Stimulated activated memory B cell treated with anti-CD40 and anti-IgM and Interleukin-4, amounts not matched to agents 10 μg/mL and 1 μg/mL and 100 μg/mL, for 72 hours (primary cell): ENCODE measurements at regions not wholly inside any gene's neighbourhood (a gene's known extent, or its start where the extent isn't known, plus 50 kb on each side); places are given as distances from the start of the nearest gene placed in this dataset.

ENCODE experiments used
- ATAC-seq: fragments of 150-1000 bp; cut with Tn5 transposase; 2 replicates; pipeline ENCODE4 v1.10.0; 2021
- H3K27ac Mint-ChIP-seq: one replicate; pipeline ENCODE4 v1.8.0; 2022; ENCODE audit warnings: mild to moderate bottlenecking, mixed read lengths
- H3K27me3 Mint-ChIP-seq: one replicate; pipeline ENCODE4 v1.8.0; 2022; ENCODE audit warnings: mixed read lengths
- H3K36me3 Mint-ChIP-seq: one replicate; pipeline ENCODE4 v1.8.0; 2022; ENCODE audit warnings: mixed read lengths
- H3K4me1 Mint-ChIP-seq: one replicate; pipeline ENCODE4 v1.8.0; 2022; ENCODE audit warnings: mixed read lengths
- H3K4me3 Mint-ChIP-seq: one replicate; pipeline ENCODE4 v1.8.0; 2022; ENCODE audit warnings: mild to moderate bottlenecking, moderate library complexity, mixed read lengths
- H3K9me3 Mint-ChIP-seq: one replicate; pipeline ENCODE4 v1.8.0; 2022; ENCODE audit warnings: mixed read lengths

GRCh38 chr5:20370061-20370460, 382.1 kb upstream of the CDH18 start:
- H3K4me1 Mint-ChIP-seq = no peaks in the 10 kb centered on the region
- ATAC-seq = no peak
- H3K9me3 Mint-ChIP-seq = peaks cover 3% of the 10 kb centered on the region
- no peaks in the 10 kb centered on the region for H3K36me3 Mint-ChIP-seq
- no peak overlapping the region for H3K4me3 Mint-ChIP-seq
- no peaks in the 10 kb centered on the region for H3K27me3 Mint-ChIP-seq
- H3K27ac Mint-ChIP-seq = no peak overlapping the region

- peaks cover 3% of the 10 kb centered on the region for H3K9me3 Mint-ChIP-seq
- H3K4me1 Mint-ChIP-seq = no peaks in the 10 kb centered on the region
- H3K36me3 Mint-ChIP-seq = no peaks in the 10 kb centered on the region
- H3K4me3 Mint-ChIP-seq = no peak overlapping the region
- no peaks in the 10 kb centered on the region for H3K27me3 Mint-ChIP-seq
- no peak for ATAC-seq
- no peak overlapping the region for H3K27ac Mint-ChIP-seq
Observed at GRCh38 chr5:20369518-20369885, 381.5 kb upstream of the CDH18 start.

- no peaks in the 10 kb centered on the region for H3K4me1 Mint-ChIP-seq
- H3K36me3 Mint-ChIP-seq = no peaks in the 10 kb centered on the region
- no peak for ATAC-seq
- H3K9me3 Mint-ChIP-seq = peaks cover 3% of the 10 kb centered on the region
- H3K27ac Mint-ChIP-seq = no peak overlapping the region
- no peaks in the 10 kb centered on the region for H3K27me3 Mint-ChIP-seq
- H3K4me3 Mint-ChIP-seq = no peak overlapping the region
Observed at GRCh38 chr5:20368571-20369517, 380.8 kb upstream of the CDH18 start.

- H3K4me3 Mint-ChIP-seq = no peak overlapping the region
- no peaks in the 10 kb centered on the region for H3K4me1 Mint-ChIP-seq
Observed at GRCh38 chr5:20367178-20367577, 379.2 kb upstream of the CDH18 start.

GRCh38 chr5:20360263-20360662, 372.3 kb upstream of the CDH18 start:
- no peaks in the 10 kb centered on the region for H3K4me1 Mint-ChIP-seq
- no peaks in the 10 kb centered on the region for H3K36me3 Mint-ChIP-seq
- no peak for ATAC-seq
- no peak overlapping the region for H3K4me3 Mint-ChIP-seq
- peaks cover 5% of the 10 kb centered on the region for H3K9me3 Mint-ChIP-seq
- no peaks in the 10 kb centered on the region for H3K27me3 Mint-ChIP-seq
- no peak overlapping the region for H3K27ac Mint-ChIP-seq

More at GRCh38 chr5:20367178-20367577, 379.2 kb upstream of the CDH18 start:
- peaks cover 3% of the 10 kb centered on the region for H3K9me3 Mint-ChIP-seq
- no peaks in the 10 kb centered on the region for H3K36me3 Mint-ChIP-seq
- H3K27ac Mint-ChIP-seq = no peak overlapping the region
- no peaks in the 10 kb centered on the region for H3K27me3 Mint-ChIP-seq
- no peak for ATAC-seq

GRCh38 chr5:20359377-20359776, 371.4 kb upstream of the CDH18 start:
- H3K4me3 Mint-ChIP-seq = no peak overlapping the region
- no peaks in the 10 kb centered on the region for H3K27me3 Mint-ChIP-seq
- H3K27ac Mint-ChIP-seq = no peak overlapping the region
- H3K36me3 Mint-ChIP-seq = no peaks in the 10 kb centered on the region
- no peak for ATAC-seq
- H3K4me1 Mint-ChIP-seq = no peaks in the 10 kb centered on the region
- peaks cover 5% of the 10 kb centered on the region for H3K9me3 Mint-ChIP-seq

GRCh38 chr5:20353499-20353898, 365.5 kb upstream of the CDH18 start:
- Mint-ChIP-seq H3K27me3 (no peaks in the 10 kb centered on the region), H3K36me3 (no peaks in the 10 kb centered on the region), H3K27ac (no peak overlapping the region)

GRCh38 chr5:20351849-20352248, 363.8 kb upstream of the CDH18 start:
- H3K9me3 Mint-ChIP-seq = peaks cover 5% of the 10 kb centered on the region

More at GRCh38 chr5:20353499-20353898, 365.5 kb upstream of the CDH18 start:
- H3K9me3 Mint-ChIP-seq = peaks cover 5% of the 10 kb centered on the region
- no peaks in the 10 kb centered on the region for H3K4me1 Mint-ChIP-seq
- no peak for ATAC-seq
- no peak overlapping the region for H3K4me3 Mint-ChIP-seq

GRCh38 chr5:20348321-20348720, 360.3 kb upstream of the CDH18 start:
- Mint-ChIP-seq H3K4me3 (no peak overlapping the region), H3K27me3 (no peaks in the 10 kb centered on the region), H3K9me3 (peaks cover 5% of the 10 kb centered on the region), H3K4me1 (no peaks in the 10 kb centered on the region), H3K36me3 (no peaks in the 10 kb centered on the region), H3K27ac (no peak overlapping the region)
- no peak for ATAC-seq

More at GRCh38 chr5:20351849-20352248, 363.8 kb upstream of the CDH18 start:
- Mint-ChIP-seq H3K27ac (no peak overlapping the region), H3K4me3 (no peak overlapping the region), H3K4me1 (no peaks in the 10 kb centered on the region), H3K36me3 (no peaks in the 10 kb centered on the region), H3K27me3 (no peaks in the 10 kb centered on the region)
- ATAC-seq = no peak

GRCh38 chr5:20347334-20347733, 359.3 kb upstream of the CDH18 start:
- Mint-ChIP-seq H3K36me3 (no peaks in the 10 kb centered on the region), H3K27ac (no peak overlapping the region), H3K4me3 (no peak overlapping the region), H3K4me1 (no peaks in the 10 kb centered on the region), H3K27me3 (no peaks in the 10 kb centered on the region), H3K9me3 (peaks cover 5% of the 10 kb centered on the region)
- ATAC-seq = peak; percentile 41

- ATAC-seq = no peak
- H3K9me3 Mint-ChIP-seq = peaks cover 3% of the 10 kb centered on the region
- no peaks in the 10 kb centered on the region for H3K4me1 Mint-ChIP-seq
- no peaks in the 10 kb centered on the region for H3K36me3 Mint-ChIP-seq
- H3K4me3 Mint-ChIP-seq = no peak overlapping the region
- H3K27me3 Mint-ChIP-seq = no peaks in the 10 kb centered on the region
- H3K27ac Mint-ChIP-seq = no peak overlapping the region
Observed at GRCh38 chr5:20340126-20340525, 352.1 kb upstream of the CDH18 start.

GRCh38 chr5:20335978-20336377, 348.0 kb upstream of the CDH18 start:
- peaks cover 3% of the 10 kb centered on the region for H3K9me3 Mint-ChIP-seq
- H3K27ac Mint-ChIP-seq = no peak overlapping the region
- no peaks in the 10 kb centered on the region for H3K36me3 Mint-ChIP-seq
- no peak for ATAC-seq
- H3K27me3 Mint-ChIP-seq = no peaks in the 10 kb centered on the region
- H3K4me3 Mint-ChIP-seq = no peak overlapping the region
- H3K4me1 Mint-ChIP-seq = no peaks in the 10 kb centered on the region

GRCh38 chr5:20331826-20332225, 343.8 kb upstream of the CDH18 start:
- no peak for ATAC-seq
- H3K9me3 Mint-ChIP-seq = no peaks in the 10 kb centered on the region
- H3K36me3 Mint-ChIP-seq = no peaks in the 10 kb centered on the region
- H3K27me3 Mint-ChIP-seq = no peaks in the 10 kb centered on the region
- H3K4me1 Mint-ChIP-seq = no peaks in the 10 kb centered on the region
- H3K4me3 Mint-ChIP-seq = no peak overlapping the region
- no peak overlapping the region for H3K27ac Mint-ChIP-seq

GRCh38 chr5:20323323-20323722, 335.3 kb upstream of the CDH18 start:
- H3K4me1 Mint-ChIP-seq = no peaks in the 10 kb centered on the region
- H3K9me3 Mint-ChIP-seq = no peaks in the 10 kb centered on the region
- no peaks in the 10 kb centered on the region for H3K36me3 Mint-ChIP-seq
- H3K4me3 Mint-ChIP-seq = no peak overlapping the region
- no peaks in the 10 kb centered on the region for H3K27me3 Mint-ChIP-seq
- no peak for ATAC-seq
- H3K27ac Mint-ChIP-seq = no peak overlapping the region

GRCh38 chr5:20307391-20307790, 319.4 kb upstream of the CDH18 start:
- Mint-ChIP-seq H3K4me3 (no peak overlapping the region), H3K36me3 (no peaks in the 10 kb centered on the region), H3K9me3 (peaks cover 2% of the 10 kb centered on the region), H3K27me3 (no peaks in the 10 kb centered on the region), H3K4me1 (no peaks in the 10 kb centered on the region), H3K27ac (no peak overlapping the region)
- no peak for ATAC-seq

GRCh38 chr5:20305463-20305862, 317.5 kb upstream of the CDH18 start:
- Mint-ChIP-seq H3K4me1 (no peaks in the 10 kb centered on the region), H3K9me3 (no peaks in the 10 kb centered on the region), H3K36me3 (no peaks in the 10 kb centered on the region), H3K27me3 (no peaks in the 10 kb centered on the region), H3K4me3 (no peak overlapping the region), H3K27ac (no peak overlapping the region)
- ATAC-seq = no peak
